Small intestine (tissue), 7 donors: ENCODE measurements at regions not wholly inside any gene's neighbourhood (a gene's known extent, or its start where the extent isn't known, plus 50 kb on each side); places are given as distances from the start of the nearest gene placed in this dataset.

ENCODE experiments used
- DNase-seq, 2 donors: peaks; one replicate each; pipeline versions ENCODE4 v3.0.0 to v3.0.0-alpha.2; 2013
- FAIRE-seq: peaks from 2 replicates; lab custom pipeline; 2012; peaks lifted over from hg19 to GRCh38; lab: Jason Lieb, UNC
- H3K27ac ChIP-seq, 3 donors: one replicate each; pipeline ENCODE4 v1.5.1; 2013; ENCODE audit warnings: low read length in 2 of 3, mild to moderate bottlenecking in 2 of 3, control low read depth in 1 of 3, inconsistent platforms in 1 of 3, low read depth in 1 of 3, moderate library complexity in 1 of 3
- H3K27me3 ChIP-seq, 3 donors: one replicate each; pipeline ENCODE4 v1.6.1; 2013; ENCODE audit warnings: low read length in 3 of 3, inconsistent platforms in 1 of 3; ENCODE audit not compliant: control insufficient read depth in 3 of 3, insufficient read depth in 3 of 3
- H3K36me3 ChIP-seq, 3 donors: one replicate each; pipeline ENCODE4 v1.6.1; 2013; ENCODE audit warnings: low read length in 3 of 3, inconsistent platforms in 1 of 3, low read depth in 1 of 3, mild to moderate bottlenecking in 1 of 3, moderate library complexity in 1 of 3; ENCODE audit not compliant: control insufficient read depth in 3 of 3, insufficient read depth in 2 of 3
- H3K4me1 ChIP-seq, 3 donors: one replicate each; pipeline ENCODE4 v1.6.1; 2013; ENCODE audit warnings: low read length in 2 of 3, inconsistent platforms in 1 of 3, low read depth in 1 of 3, mild to moderate bottlenecking in 1 of 3, moderate library complexity in 1 of 3; ENCODE audit not compliant: control insufficient read depth in 3 of 3, insufficient read depth in 2 of 3
- H3K4me3 ChIP-seq, 3 donors: one replicate each; pipeline ENCODE4 v1.5.1; 2013; ENCODE audit warnings: low read length in 3 of 3, control low read depth in 1 of 3, inconsistent platforms in 1 of 3, low read depth in 1 of 3, mild to moderate bottlenecking in 1 of 3, moderate library complexity in 1 of 3
- H3K9me3 ChIP-seq, 2 donors: one replicate each; pipeline ENCODE4 v1.6.1; 2013; ENCODE audit warnings: low read depth in 1 of 2, low read length in 1 of 2; ENCODE audit not compliant: control insufficient read depth in 2 of 2, insufficient read depth in 1 of 2
- WGBS, 3 donors: extraction: QIAGEN DNeasy Blood & Tissue Kit; methylation state at CpG; one replicate each; pipeline ENCODE4 v1.1.7; 2013; 5-methylcytosine and 5-hydroxymethylcytosine counted together
- donor health status: healthy with polysubstance abuse.
- donor health status: control.
- donor health status: control.
- donor health status: Bipolar disorder and iron deficiency.
- donor health status: healthy.

DNA sequence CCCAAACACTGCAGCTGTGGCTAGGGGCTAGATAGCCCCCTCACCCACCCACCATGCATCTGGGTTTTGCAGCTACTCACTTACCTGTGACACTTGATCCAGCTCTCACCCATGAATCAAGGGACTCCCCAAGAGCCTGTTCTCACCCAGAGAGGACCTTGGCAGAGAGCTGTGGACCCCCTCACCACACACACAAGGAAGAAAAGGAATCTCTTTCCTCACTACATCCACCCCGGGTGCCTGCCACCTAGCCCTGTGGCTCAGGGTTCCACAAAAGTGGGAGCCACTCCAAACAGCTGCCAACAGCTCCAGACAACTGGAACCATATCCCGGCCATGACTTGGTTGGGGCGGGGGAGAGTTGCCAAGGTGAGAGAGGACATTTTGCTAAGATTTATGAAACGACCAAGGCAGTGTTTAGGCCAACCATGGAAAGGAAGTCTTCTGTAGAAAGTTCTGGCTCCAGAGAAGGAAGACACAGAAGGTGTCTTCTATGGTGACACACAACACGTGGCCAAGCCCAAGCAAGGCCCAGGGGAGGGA, 522.1 kb upstream of the RAB6C start:
- DNase-seq, result no peak
- no peak overlapping the region for H3K27ac ChIP-seq
- H3K9me3 ChIP-seq, result no peaks in the 10 kb centered on the region
- no peak for FAIRE-seq
- no peaks in the 10 kb centered on the region for H3K4me1 ChIP-seq
- no peaks in the 10 kb centered on the region for H3K27me3 ChIP-seq
- no peak overlapping the region for H3K4me3 ChIP-seq
- H3K36me3 ChIP-seq, result no peaks in the 10 kb centered on the region
- 51 to 75% (median 67%) methylated on average over 5 of the region's 5 CpGs for WGBS, 3 donors

DNA sequence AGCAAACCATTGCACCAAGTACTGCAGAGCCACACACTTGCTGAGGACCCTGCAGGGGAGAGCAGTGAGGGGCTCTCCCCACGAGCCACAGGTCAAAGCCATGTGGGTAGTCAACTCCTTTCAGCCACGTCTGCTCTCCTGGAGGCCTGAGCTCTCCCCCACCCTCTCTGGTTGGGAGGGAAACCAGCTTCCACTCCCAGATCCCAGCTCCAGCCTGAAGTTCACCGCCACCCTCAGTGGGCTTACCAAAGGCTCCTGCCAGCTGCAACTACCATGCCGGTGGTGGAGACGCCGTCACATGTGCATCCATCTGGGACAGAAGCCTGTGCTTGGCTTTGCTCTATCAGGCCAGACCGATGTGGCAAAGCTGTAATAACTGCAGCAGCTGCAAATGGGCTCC, 521.5 kb upstream of the RAB6C start:
- no peak overlapping the region for H3K27ac ChIP-seq
- H3K36me3 ChIP-seq, result no peaks in the 10 kb centered on the region
- 75 to 84% (median 81%) methylated on average over 7 of the region's 7 CpGs for WGBS, 3 donors
- FAIRE-seq, result no peak
- H3K4me3 ChIP-seq, result no peak overlapping the region
- H3K27me3 ChIP-seq, result no peaks in the 10 kb centered on the region
- DNase-seq, result no peak
- H3K4me1 ChIP-seq, result no peaks in the 10 kb centered on the region
- H3K9me3 ChIP-seq, result no peaks in the 10 kb centered on the region

DNA sequence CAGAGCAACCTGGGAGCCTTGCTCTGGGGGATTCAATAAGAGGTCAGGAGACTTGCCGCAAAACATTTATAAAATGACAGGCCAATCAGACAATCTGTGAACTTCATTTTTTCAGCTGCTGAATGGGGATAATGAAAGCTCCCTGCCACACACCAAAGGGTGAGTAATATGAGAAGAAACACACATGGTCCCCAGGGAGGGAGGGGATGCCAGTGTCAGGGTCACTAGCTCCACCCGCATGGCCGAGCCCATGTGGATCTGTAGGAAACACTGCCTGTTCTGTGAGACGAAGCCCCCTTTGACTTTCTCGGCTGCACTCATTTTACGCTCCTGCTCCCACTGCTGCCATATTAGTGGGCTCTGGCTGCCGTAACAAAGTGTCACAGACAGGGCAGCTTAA, 521.0 kb upstream of the RAB6C start:
- FAIRE-seq (no peak), DNase-seq (no peak)
- Histone ChIP-seq H3K9me3 (no peaks in the 10 kb centered on the region), H3K36me3 (no peaks in the 10 kb centered on the region), H3K4me1 (no peaks in the 10 kb centered on the region), H3K27ac (no peak overlapping the region), H3K4me3 (no peak overlapping the region), H3K27me3 (no peaks in the 10 kb centered on the region)
- 86 to 90% (median 87%) methylated on average over 7 of the region's 7 CpGs for WGBS, 3 donors

DNA sequence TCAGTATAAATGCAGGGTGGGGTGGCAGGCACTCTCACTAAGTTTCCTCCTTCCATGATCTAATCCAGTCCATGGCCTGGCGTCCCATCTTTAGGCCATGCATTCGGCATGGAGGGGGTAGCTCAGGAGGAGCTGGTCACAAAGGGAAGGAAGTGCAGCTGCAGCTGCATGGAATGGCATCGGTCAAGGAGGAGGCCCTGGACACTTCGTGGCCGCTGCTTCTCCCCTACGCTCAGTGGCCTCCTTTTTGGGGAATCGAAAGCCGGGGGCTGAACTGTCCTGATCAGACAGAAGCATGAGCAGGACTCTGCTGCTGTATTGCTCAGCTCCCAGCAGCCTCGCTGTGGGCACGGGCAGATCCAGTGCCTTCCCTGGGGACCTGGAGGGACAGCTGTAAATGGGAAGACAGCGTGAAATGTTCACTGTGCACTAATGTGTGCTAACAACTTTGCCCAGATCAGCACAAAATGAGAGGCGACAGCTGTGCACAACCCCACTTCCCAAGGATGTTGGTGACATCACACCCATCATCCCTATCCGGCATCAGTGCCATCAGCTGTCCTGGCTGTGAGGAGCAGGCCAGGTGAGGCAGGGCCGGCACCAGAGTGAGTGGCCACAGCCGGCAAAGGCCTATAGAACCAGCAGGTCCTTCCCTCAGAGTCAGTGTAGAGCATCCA, 520.1 kb upstream of the RAB6C start:
- H3K4me3 ChIP-seq, result no peak overlapping the region
- H3K27me3 ChIP-seq, result no peaks in the 10 kb centered on the region
- DNase-seq (no peak), FAIRE-seq (no peak)
- H3K4me1 ChIP-seq, result no peaks in the 10 kb centered on the region
- no peaks in the 10 kb centered on the region for H3K36me3 ChIP-seq
- no peaks in the 10 kb centered on the region for H3K9me3 ChIP-seq
- H3K27ac ChIP-seq, result no peak overlapping the region
- 82 to 86% (median 83%) methylated on average over 15 of the region's 15 CpGs for WGBS, 3 donors

DNA sequence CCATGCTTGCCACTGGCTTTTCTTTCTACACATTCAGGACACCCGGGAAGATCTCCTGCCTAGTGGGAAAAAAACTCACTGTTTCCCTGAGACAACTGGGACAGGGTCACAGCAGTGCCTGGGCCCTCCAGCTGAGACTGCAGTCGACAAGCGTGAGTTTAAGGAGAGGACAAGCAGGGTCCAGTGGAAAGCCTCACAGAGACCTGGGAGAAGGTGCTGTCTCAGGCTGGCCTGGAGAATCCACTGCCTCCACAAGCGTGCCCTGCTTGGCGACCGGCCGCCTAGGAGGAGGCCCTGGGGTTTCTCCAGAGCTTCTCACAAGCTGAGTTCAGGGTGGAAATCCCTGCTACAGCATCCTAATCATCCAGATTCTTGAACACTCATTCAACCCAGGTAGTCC, 519.6 kb upstream of the RAB6C start:
- no peak for DNase-seq
- Histone ChIP-seq H3K27ac (no peak overlapping the region), H3K4me1 (no peaks in the 10 kb centered on the region), H3K4me3 (no peak overlapping the region), H3K36me3 (no peaks in the 10 kb centered on the region), H3K9me3 (no peaks in the 10 kb centered on the region), H3K27me3 (no peaks in the 10 kb centered on the region)
- 83 to 91% (median 90%) methylated on average over 7 of the region's 7 CpGs for WGBS, 3 donors
- FAIRE-seq, result no peak

DNA sequence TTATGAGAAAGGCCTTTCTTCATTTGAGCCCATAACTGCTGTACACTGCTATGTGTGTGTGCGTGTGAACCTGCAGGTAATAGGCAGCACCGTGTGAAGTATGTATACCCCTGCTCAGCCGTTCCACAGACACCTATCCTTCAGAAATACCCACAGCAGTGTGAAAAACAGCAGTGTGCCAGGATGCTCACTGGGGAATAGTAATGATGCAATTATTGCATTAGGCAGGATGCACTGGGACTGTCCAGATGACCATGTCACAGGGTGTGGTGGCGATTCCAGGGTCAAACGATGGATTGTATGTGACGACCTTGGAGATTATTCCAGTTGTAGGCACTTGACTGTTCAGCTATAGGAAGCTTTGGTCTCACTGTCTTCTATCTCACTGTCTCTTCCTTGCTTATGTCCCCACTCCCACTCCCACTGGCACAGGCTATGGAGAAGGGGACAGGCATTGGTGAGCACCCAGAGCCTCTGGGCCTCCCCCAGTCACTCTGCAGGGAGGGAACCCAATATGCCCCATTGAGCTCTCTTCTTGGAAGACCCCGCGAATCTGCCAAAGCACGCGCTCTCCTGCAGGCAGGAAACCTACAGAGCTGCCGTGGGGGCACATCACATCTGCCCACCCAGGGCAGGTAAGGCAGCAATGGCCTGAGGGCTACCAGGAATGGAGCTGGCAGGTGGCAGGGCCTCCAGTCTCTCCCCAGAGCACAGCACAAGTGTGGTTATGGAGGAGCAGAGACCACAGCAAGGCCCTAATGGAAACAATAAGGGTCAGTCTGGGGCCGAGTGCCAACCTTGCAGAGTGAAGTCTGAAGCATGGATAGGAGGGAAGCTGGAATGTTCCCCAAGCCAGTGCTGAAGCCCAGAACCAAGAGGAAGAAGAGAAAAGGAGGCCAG, 518.9 kb upstream of the RAB6C start:
- H3K27me3 ChIP-seq, result no peaks in the 10 kb centered on the region
- no peak overlapping the region for H3K27ac ChIP-seq
- H3K36me3 ChIP-seq, result no peaks in the 10 kb centered on the region
- H3K4me1 ChIP-seq, result no peaks in the 10 kb centered on the region
- DNase-seq (no peak), FAIRE-seq (no peak)
- no peaks in the 10 kb centered on the region for H3K9me3 ChIP-seq
- WGBS, 3 donors, result 75 to 80% (median 77%) methylated on average over 12 of the region's 12 CpGs
- H3K4me3 ChIP-seq, result no peak overlapping the region

DNA sequence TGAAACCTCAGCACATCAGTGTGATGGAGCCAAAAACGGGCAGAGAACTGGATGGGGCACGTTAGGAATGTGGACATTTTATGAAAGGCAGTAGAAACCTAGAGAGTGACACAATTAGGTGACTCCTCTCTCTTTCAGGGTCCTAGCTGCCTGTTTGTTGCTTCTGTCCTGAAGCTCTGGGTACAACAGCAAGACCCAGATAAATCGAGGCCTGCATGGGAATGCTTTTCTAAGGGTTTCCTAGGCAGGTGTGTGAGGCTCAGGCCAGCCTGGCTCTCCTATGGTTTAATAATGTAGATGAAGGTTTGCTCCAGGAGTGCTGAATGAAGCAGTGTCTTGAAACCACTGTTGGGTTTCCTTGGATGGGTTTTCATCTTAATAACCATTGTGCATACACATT, 517.1 kb upstream of the RAB6C start:
- DNase-seq (no peak), FAIRE-seq (no peak)
- H3K9me3 ChIP-seq, result no peaks in the 10 kb centered on the region

DNA sequence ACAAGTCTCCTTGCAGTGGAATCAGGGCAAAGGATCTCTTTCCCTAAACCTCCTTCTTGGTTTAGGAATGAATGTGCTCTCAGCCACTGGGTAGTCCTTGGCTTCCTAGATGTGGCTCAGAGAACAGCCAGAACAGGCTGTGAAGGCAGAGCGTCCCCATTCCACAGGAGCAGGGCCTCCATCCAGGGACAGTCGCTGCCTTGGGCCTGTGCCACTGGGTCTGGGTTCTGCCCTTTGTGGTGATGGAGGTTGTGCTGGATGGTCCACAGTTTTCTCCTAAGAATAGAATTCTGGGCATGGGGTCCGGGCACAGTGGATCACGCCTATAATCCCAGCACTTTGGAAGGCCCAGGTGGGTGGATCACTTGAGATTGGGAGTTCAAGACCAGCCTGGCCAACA, 516.5 kb upstream of the RAB6C start:
- Histone ChIP-seq H3K27me3 (no peaks in the 10 kb centered on the region), H3K9me3 (no peaks in the 10 kb centered on the region), H3K4me3 (no peak overlapping the region), H3K27ac (no peak overlapping the region), H3K4me1 (no peaks in the 10 kb centered on the region), H3K36me3 (no peaks in the 10 kb centered on the region)
- DNase-seq, result no peak
- WGBS, 3 donors, result 70 to 88% (median 77%) methylated on average over 4 of the region's 4 CpGs
- no peak for FAIRE-seq

More for the DNA sequence above, 517.1 kb upstream of the RAB6C start:
- no peaks in the 10 kb centered on the region for H3K4me1 ChIP-seq
- no peaks in the 10 kb centered on the region for H3K27me3 ChIP-seq
- H3K36me3 ChIP-seq, result no peaks in the 10 kb centered on the region
- 29 to 66% (median 41%) methylated on average over 3 of the region's 3 CpGs for WGBS, 3 donors
- no peak overlapping the region for H3K27ac ChIP-seq
- H3K4me3 ChIP-seq, result no peak overlapping the region
